ENCODE measurements at regions not wholly inside any gene's neighbourhood (a gene's known extent, or its start where the extent isn't known, plus 50 kb on each side); places are given as distances from the start of the nearest gene placed in this dataset.

DNA sequence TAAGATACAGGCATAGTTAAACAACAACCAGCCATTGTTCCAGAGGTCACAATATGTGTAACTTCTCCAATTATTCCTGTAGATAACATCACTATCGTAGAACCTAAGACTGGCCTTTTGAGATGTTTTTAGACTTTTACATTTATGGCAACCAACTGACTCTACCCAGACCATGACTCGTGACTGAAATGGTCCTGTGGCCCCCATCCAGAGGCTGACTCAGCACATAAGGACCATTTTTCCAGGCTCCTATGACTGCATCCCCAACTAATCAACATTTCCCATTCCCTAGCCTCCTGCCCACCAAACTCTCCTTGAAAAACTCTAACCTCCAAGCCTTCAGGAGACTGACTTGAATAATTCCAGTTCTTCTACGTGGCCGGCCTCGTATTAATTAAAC lies 52.6 kb upstream of the NID2 start:
- H3K27me3 ChIP-seq: no peaks in the 10 kb centered on the region
- no peaks in the 10 kb centered on the region for H3K9me3 ChIP-seq
- H3K4me3 ChIP-seq: no peak overlapping the region
- 42 to 75% methylated on average over 3 to 5 of the region's 5 CpGs for WGBS, 2 donors (ENCODE audit: low coverage in 1 of 2)
- H3K36me3 ChIP-seq: no peaks in the 10 kb centered on the region
- in situ Hi-C loops (cut with MboI; ENCODE audit: low pct_ligation_motif_present in 1 of 4, low pct_unique_long_range_greater_than_20kb in 1 of 4, low sequenced_read_pairs in 3 of 4): no loop called here
- H3K4me1 ChIP-seq: peaks cover 0 to 12% (median 2%) of the 10 kb centered on the region in 4 donors
- H3K27ac ChIP-seq: no peak overlapping the region
- intact Hi-C loops (cut with DNase I; ENCODE audit: low total_unique reads): loop anchor here (10.0 kb wide), 1 partner anchor 47 kb away; no protein-coding TSS in a partner anchor
- no peak for TF ChIP-seq EP300 (IDR thresholded peaks at IDR 0.05; ENCODE audit: low read depth)
- TF ChIP-seq CTCF (IDR thresholded peaks at IDR 0.05): no peak
- no peak for TF ChIP-seq POLR2A (IDR thresholded peaks at IDR 0.05)
- TF ChIP-seq POLR2AphosphoS5 (IDR thresholded peaks at IDR 0.05): no peak
- DNase-seq: no peak

DNA sequence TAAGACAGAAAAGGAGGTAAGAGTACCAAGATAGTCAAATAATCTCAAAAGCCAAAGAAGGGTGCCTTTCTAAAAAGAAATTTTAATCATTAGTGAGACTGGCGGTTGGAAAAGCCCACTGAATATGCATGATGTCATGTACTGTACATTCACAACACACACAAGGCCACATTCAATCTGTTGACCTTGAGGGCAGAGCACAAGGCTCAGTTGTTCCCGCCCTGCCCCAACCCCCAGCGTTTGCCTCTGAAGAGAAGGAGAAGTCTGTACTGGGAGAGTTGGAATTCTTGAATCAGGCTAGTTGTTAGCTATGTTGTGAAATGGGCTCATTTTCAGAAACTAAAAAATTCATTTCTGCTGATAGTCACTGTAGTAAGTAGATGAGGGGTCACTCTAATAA lies 50.2 kb upstream of the NID2 start:
- Histone ChIP-seq H3K9me3 (no peaks in the 10 kb centered on the region), H3K27me3 (no peaks in the 10 kb centered on the region), H3K4me3 (no peak overlapping the region), H3K27ac (no peak overlapping the region), H3K36me3 (no peaks in the 10 kb centered on the region), H3K4me1 (peaks cover 0 to 4% (median 2%) of the 10 kb centered on the region in 4 donors)
- no peak for TF ChIP-seq POLR2A (IDR thresholded peaks at IDR 0.05)
- no peak for TF ChIP-seq CTCF (IDR thresholded peaks at IDR 0.05)
- TF ChIP-seq EP300 (IDR thresholded peaks at IDR 0.05; ENCODE audit: low read depth): no peak
- TF ChIP-seq POLR2AphosphoS5 (IDR thresholded peaks at IDR 0.05): no peak
- no peak for DNase-seq
- WGBS, 2 donors (ENCODE audit: low coverage in 1 of 2): 58 to 73% methylated on average over 3 of the region's 3 CpGs
- intact Hi-C loops (cut with DNase I; ENCODE audit: low total_unique reads) (no loop called here), in situ Hi-C loops (cut with MboI; ENCODE audit: low pct_ligation_motif_present in 1 of 4, low pct_unique_long_range_greater_than_20kb in 1 of 4, low sequenced_read_pairs in 3 of 4) (no loop called here)
